ENCODE measurements at regions not wholly inside any gene's neighbourhood (a gene's known extent, or its start where the extent isn't known, plus 50 kb on each side); places are given as distances from the start of the nearest gene placed in this dataset.

- H3K14ac ChIP-seq (replicated peaks; ENCODE audit: low read depth, low read length) = no peak overlapping the region
- H3K4me1 ChIP-seq (ENCODE audit: control insufficient read depth, insufficient read depth, low read length) = no peaks in the 10 kb centered on the region
- H4K8ac ChIP-seq (ENCODE audit: low read depth in 2 of 2, low read length in 2 of 2) = no peak overlapping the region
- no peak overlapping the region for H2BK20ac ChIP-seq (ENCODE audit: low read depth, low read length)
- BruUV-seq (replicated peaks) = no TSS peak
- ChIA-PET CTCF (no interaction called here), POLR2A (ENCODE audit: unreplicated experiment) (no interaction called here)
- H3K23ac ChIP-seq (ENCODE audit: low read depth, low read length) = no peak overlapping the region
- no peak overlapping the region for H3K4ac ChIP-seq (ENCODE audit: low read depth, low read length)
- no peaks in the 10 kb centered on the region for H4K20me1 ChIP-seq (ENCODE audit: insufficient read depth, low read length)
- H3K56ac ChIP-seq (ENCODE audit: extremely low read depth, insufficient read depth, low read length) = no peak overlapping the region
- H3K4me3 ChIP-seq (ENCODE audit: insufficient read depth, low read depth, low read length) = no peak overlapping the region
- H2AK9ac ChIP-seq (replicated peaks; ENCODE audit: low read depth, low read length, poor library complexity) = no peak overlapping the region
- in situ Hi-C loops (cut with MboI; ENCODE audit: low sequenced_read_pairs) (no loop called here), dilution Hi-C loops (cut with HindIII; ENCODE audit: low sequenced_read_pairs, unreplicated experiment) (no loop called here), intact Hi-C loops (cut with micrococcal nuclease) (no loop called here)
- no peaks in the 10 kb centered on the region for H3K27me3 ChIP-seq (ENCODE audit: control insufficient read depth, insufficient read depth, low read length)
- no peak overlapping the region for H4K5ac ChIP-seq (ENCODE audit: low read depth, low read length)
- no peak overlapping the region for H2AFZ ChIP-seq (replicated peaks; ENCODE audit: low read length, poor library complexity)
- H2AK5ac ChIP-seq (ENCODE audit: low read depth, low read length) = no peak overlapping the region
- H3K36me3 ChIP-seq (ENCODE audit: control insufficient read depth, insufficient read depth, low read length) = no peaks in the 10 kb centered on the region
- no peak overlapping the region for H3K4me2 ChIP-seq (ENCODE audit: low read depth, low read length)
- DNase-seq = no peak
- no peak overlapping the region for H3K27ac ChIP-seq (ENCODE audit: insufficient read depth, low read length)
- H2BK5ac ChIP-seq (ENCODE audit: low read depth, low read length, poor library complexity, severe bottlenecking) = no peak overlapping the region
- no peak for ATAC-seq (ENCODE audit: low read depth)
- no peaks in the 10 kb centered on the region for H3K9me1 ChIP-seq (ENCODE audit: insufficient read depth, low read length)
- no peaks in the 10 kb centered on the region for H3K79me1 ChIP-seq (ENCODE audit: low read depth in 1 of 2, low read length in 2 of 2)
- no peak overlapping the region for H3K9ac ChIP-seq (ENCODE audit: low read depth, low read length)
- H3K9me3 ChIP-seq (ENCODE audit: control insufficient read depth, insufficient read depth, low read length) = 0 out of 2 replicates have a peak, but pooled peaks cover 3% of the 10 kb centered on the region
- no CpG with 5 or more reads among the region's 1 CpG for WGBS, 2 experiments (ENCODE audit: extremely low coverage in 2 of 2, insufficient read length in 1 of 2)
- no peak overlapping the region for H3K18ac ChIP-seq (ENCODE audit: low read depth, low read length)
- H2BK15ac ChIP-seq (ENCODE audit: low read depth, low read length) = no peak overlapping the region
- H2BK120ac ChIP-seq (ENCODE audit: low read depth, low read length) = no peak overlapping the region
- H4K91ac ChIP-seq (ENCODE audit: insufficient read depth, low read depth, low read length) = no peak overlapping the region
- no peak for TF ChIP-seq BHLHE40 (IDR thresholded peaks at IDR 0.05; ENCODE audit: low read depth, low read length)
- no peak for TF ChIP-seq MAFK (IDR thresholded peaks at IDR 0.05; ENCODE audit: low read depth, low read length)
- TF ChIP-seq SMC3 (IDR thresholded peaks at IDR 0.05; ENCODE audit: low read depth, low read length) = no peak
- TF ChIP-seq CEBPB (IDR thresholded peaks at IDR 0.05; ENCODE audit: low read depth, low read length) = no peak
- TF ChIP-seq FOS (IDR thresholded peaks at IDR 0.05; ENCODE audit: low read depth, low read length) = no peak
- no peak for TF ChIP-seq MAZ (IDR thresholded peaks at IDR 0.05; ENCODE audit: borderline replicate concordance, low read depth, low read length)
These were observed 478.9 kb downstream of the HTR1A start for GRCh38 chr5:63483338-63483737.

All from IMR-90 (cell line).